Left colon (tissue), 2 donors: ENCODE measurements at regions not wholly inside any gene's neighbourhood (a gene's known extent, or its start where the extent isn't known, plus 50 kb on each side); places are given as distances from the start of the nearest gene placed in this dataset.

Source experiments
- ATAC-seq: fragments of 200-7000 bp; cut with Tn5 transposase; one replicate; pipeline ENCODE4 v1.9.1; 2020; ENCODE audit warnings: mild to moderate bottlenecking, moderate library complexity
- DNase-seq, 2 donors: peaks; one replicate each; pipeline ENCODE4 v3.0.0-alpha.2; 2020
- intact Hi-C, 2 donors: fragments of 100-400 bp; cut with DNase I in 1 of 2; cut with micrococcal nuclease in 1 of 2; formaldehyde crosslinking; loops; one replicate each; pipeline versions ENCODE4 v1.11.2 to v1.14.0; 2022; cut with DNase I, micrococcal nuclease
- donor health status: DM: no; HTN: no; CAD: no.
- donor health status: DM: yes; HTN: yes; CAD: no.

- intact Hi-C loops = no loop called here
- ATAC-seq (no peak), DNase-seq (no peak)
These were observed 1397.2 kb downstream of the PLA2G4A start for GRCh38 chr1:188225975-188226374.

- no peak for ATAC-seq
- no peak for DNase-seq
- intact Hi-C loops = no loop called here
These were observed 1399.9 kb downstream of the PLA2G4A start for GRCh38 chr1:188228623-188229022.

- no peak for DNase-seq
- intact Hi-C loops = no loop called here
- no peak for ATAC-seq
These were observed 1409.0 kb downstream of the PLA2G4A start for GRCh38 chr1:188237573-188238348.

DNA sequence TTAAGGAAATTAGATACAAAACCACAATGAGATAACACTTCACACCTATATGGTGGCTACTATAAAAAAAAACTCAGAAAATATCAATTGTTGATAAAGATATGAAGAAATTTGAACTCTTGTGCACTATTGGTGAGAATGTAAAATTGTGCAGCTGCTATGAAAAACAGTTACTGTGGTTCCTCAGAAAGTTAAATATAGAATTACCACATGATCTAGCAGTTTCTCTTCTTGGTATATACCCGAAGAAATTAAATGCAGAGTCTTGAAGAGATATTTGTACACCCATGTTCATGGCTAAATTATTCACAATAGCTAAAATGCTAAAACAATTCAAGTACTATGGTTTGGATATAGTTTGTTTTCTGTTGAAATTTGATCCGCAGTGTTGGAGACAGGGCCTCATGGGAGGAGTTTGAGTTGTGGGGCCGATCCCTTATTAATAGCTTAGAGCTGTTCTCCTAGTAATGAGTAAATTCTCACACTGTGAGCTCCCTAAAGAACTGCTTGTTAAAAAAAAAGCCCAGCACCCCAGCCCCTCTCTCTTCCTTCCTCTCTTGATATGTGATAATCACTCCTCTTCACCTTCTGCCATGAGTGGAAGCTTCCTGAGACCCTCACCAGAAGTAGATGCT, 1412.1 kb downstream of the PLA2G4A start:
- intact Hi-C loops = no loop called here
- DNase-seq (no peak), ATAC-seq (no peak)

DNA sequence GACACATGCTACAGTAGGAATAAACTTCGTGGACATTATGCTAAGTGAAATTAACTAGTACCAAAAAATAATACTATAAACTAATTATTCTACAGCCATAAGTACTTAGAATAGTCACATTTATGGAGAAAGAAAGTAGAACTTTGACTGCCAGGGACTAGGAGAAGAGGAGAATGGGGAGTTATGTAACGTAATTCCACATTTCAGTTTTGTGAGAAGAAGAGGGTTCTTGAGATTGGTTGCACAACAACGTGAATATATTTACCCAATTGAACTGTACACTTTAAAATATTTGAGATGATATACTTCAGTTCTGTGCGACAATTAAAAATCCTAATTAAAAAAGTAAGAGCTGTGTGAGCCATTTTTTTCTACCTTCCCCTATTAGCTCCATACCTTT, 1412.9 kb downstream of the PLA2G4A start:
- intact Hi-C loops = no loop called here
- ATAC-seq (no peak), DNase-seq (no peak)

DNA sequence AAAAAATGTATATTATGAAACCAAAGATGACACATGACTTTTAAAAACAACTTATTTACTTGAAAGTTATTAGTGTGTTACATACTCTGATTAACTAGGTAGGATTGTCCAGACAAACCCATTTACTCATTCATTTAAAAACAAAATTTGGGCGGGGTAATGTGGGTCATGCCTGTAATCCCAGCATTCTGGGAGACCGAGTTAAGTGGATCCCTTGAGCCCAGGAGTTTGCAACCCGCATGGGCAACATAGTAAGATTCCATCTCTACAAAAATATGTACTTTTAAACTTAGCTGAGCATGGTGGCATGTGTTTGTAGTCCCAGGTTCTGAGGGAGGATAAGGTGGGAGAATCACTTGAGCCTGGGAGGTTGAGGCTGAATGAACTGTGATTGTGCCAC, 1414.7 kb downstream of the PLA2G4A start:
- no peak for ATAC-seq
- intact Hi-C loops = no loop called here
- DNase-seq = no peak

GRCh38 chr1:188244681-188245080, 1415.9 kb downstream of the PLA2G4A start:
- DNase-seq = no peak
- no peak for ATAC-seq
- intact Hi-C loops = no loop called here

DNA sequence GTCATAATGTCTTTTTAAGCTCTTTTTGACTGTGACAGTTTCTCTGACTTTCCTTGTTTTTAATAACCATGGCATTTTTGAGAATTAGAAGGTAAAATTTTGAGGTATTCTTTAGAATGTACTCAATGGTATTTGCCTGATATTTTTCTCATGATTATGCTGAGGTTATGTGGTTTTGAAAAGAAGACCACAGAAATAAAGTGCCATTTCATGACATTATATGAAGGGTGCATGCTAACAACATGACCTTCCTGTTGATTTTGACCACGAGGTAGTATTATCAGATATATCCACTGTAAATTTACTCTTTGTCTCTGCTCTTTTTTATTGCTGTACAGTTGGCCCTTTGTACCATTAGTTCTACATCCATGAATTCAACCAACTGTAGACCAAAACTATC, 1418.5 kb downstream of the PLA2G4A start:
- DNase-seq (no peak), ATAC-seq (no peak)
- intact Hi-C loops = no loop called here

DNA sequence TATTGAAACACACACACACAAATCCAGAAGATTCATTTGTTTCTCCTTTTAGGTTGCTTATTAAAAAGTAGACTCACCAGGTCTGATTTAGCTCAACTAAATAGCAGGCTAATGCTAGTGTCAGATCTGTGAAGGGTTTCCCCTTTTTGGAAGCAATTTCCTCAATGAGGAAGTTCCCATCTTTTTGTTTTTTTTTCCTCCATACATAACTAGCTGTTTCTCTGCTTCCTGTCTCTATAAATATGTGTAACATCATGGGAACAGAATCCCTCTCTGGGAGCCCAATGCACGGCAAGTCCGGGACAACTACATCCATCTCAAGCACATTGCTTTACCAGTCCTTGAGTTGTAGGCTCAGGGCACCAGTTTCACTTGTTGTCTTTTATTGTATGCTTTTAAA, 1421.1 kb downstream of the PLA2G4A start:
- no peak for DNase-seq
- intact Hi-C loops = no loop called here
- ATAC-seq = no peak

GRCh38 chr1:188251036-188251435, 1422.3 kb downstream of the PLA2G4A start:
- no peak for DNase-seq
- no peak for ATAC-seq
- intact Hi-C loops = no loop called here

GRCh38 chr1:188261849-188262248, 1433.1 kb downstream of the PLA2G4A start:
- intact Hi-C loops = no loop called here
- no peak for ATAC-seq
- DNase-seq = no peak

GRCh38 chr1:188269956-188270355, 1441.2 kb downstream of the PLA2G4A start:
- no peak for DNase-seq
- intact Hi-C loops = no loop called here
- ATAC-seq = no peak

DNA sequence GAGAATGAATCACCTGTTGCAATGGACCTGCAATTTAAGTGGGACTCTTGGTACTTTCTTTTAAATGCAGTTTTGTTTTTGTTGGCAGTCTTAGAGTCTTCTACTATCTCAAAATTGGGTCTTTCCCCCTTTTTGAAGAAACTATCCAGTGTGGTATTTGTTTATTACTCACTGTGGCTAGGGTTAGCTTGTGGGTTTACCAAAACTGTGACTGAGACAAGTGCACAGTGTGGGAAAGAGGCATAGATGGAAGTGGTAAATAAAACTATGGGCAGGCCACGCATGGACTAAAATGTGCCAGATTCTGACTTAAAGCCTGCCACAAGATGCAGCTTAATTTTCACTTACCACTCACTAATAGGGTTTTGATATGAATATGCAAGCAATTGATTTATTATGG, 1441.7 kb downstream of the PLA2G4A start:
- intact Hi-C loops = no loop called here
- DNase-seq (no peak), ATAC-seq (no peak)

DNA sequence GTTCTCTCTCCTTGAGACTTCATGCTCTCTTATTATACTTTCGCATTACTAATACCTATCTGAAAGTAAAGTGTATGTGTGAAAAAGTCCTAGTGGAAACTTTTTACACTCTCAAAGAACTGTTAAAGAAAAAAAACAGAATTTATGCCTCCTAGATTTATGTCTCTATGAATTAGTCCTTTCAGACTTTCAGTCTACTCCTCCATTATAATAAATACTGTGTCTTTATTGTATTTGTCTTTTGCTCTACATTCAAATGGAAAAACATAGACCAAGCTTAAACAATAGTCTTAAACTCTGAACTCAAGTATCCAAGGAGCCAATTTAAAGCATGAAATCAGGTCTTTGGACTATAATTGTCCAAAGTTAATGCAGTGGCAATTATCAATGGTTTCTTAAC, 1449.0 kb downstream of the PLA2G4A start:
- ATAC-seq = no peak

DNA sequence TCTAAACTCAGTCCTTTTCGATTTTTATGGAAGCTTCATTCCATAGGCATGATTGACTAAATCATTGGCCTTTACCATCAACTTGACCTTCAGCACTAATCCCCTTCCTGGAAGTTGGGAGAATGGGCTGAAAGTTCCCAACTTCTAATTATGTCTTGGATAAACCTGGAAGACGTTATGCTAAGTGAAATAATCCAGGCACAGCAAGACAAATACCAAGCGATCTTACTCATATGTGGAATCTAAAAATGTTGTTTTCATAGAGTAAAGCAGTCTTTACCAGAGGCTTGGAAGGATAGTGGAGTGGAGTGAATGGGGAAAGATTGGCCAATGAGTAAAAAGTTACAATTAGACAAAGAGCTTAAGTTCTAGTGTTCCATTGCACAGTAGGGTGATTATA, 1453.2 kb downstream of the PLA2G4A start:
- DNase-seq = no peak
- intact Hi-C loops = no loop called here

More for the DNA sequence above, 1449.0 kb downstream of the PLA2G4A start:
- intact Hi-C loops = no loop called here
- no peak for DNase-seq

GRCh38 chr1:188295157-188295556, 1466.4 kb downstream of the PLA2G4A start:
- intact Hi-C loops = no loop called here
- ATAC-seq (no peak), DNase-seq (no peak)

More for the DNA sequence above, 1453.2 kb downstream of the PLA2G4A start:
- ATAC-seq = no peak

DNA sequence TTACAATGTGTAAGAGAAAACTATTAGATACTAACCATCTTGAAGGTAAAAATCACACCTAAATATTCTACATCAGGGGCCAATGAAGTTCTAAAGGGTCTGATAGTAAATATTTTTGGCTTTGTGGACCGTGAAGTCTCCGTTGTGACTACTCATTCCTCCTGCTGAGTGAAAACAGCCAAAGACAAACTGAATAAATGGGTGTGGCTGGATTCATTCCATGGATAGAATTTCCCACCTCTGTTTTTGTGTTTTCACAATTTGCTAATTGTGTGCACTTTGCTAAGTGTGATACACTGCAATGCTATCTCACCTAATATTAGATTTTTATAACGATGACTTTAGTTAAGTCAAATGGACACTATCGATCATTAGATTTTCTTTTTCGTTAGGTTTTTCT, 1474.0 kb downstream of the PLA2G4A start:
- intact Hi-C loops = no loop called here
- no peak for ATAC-seq
- no peak for DNase-seq

GRCh38 chr1:188314557-188315137, 1485.9 kb downstream of the PLA2G4A start:
- intact Hi-C loops = no loop called here
- no peak for ATAC-seq
- no peak for DNase-seq

- intact Hi-C loops = no loop called here
These were observed 1489.1 kb downstream of the PLA2G4A start for GRCh38 chr1:188317894-188318293.

DNA sequence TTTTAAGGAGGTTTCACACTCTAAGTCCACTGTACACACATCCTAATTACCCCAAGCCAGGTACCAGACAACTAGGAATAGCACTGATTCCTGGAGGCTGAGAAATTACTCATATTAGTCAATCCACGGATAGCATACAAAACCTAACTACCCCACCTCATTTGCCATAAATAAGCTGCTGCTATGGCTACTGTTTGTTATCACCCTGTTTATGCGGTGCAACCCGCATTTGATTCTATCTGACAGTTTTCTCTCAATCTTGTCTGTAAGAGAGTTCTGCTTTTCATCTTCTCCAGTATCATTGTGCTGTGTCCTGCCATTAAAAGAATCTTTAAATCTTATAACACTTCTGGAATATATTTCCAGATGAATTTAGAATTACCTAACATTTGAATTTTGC, 1496.5 kb downstream of the PLA2G4A start:
- DNase-seq = no peak
- ATAC-seq = no peak
- intact Hi-C loops = no loop called here

More at GRCh38 chr1:188317894-188318293, 1489.1 kb downstream of the PLA2G4A start:
- ATAC-seq = no peak
- DNase-seq = no peak
